GM19468 (cell line): ENCODE measurements at regions not wholly inside any gene's neighbourhood (a gene's known extent, or its start where the extent isn't known, plus 50 kb on each side); places are given as distances from the start of the nearest gene placed in this dataset.
"Not testable (repeated sequence)": the region's sequence is repeated elsewhere in the genome, so short reads cannot be mapped to it uniquely, and the experiment has no call there.

Source experiments
- ATAC-seq: cut with Tn5 transposase; IDR thresholded peaks from one replicate; pipeline ENCODE4 v1.9.1; 2021; ENCODE audit warnings: mild to moderate bottlenecking, moderate library complexity, moderate number of reproducible peaks; ENCODE audit not compliant: unreplicated experiment; ENCODE audit errors: extremely low read depth

DNA sequence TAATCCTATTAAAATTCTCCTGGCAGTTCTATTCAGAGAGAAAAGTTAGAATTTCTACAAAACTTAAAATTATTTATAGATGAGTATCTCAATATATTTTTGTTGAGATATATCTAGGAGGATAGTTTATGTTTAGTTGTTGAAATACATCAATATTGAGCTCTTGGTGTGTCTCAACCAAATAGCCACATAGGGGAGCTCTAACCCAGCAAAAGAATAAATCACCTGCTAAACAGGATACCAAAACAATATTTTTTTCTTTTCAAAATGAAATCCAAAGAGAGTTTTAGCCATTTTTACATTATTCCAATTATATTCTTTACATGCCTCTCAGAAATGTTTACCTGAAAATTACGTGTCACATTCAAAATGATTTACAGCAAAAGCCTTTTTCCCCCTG is 954.7 kb downstream of the SLITRK6 start:
- no peak for ATAC-seq

DNA sequence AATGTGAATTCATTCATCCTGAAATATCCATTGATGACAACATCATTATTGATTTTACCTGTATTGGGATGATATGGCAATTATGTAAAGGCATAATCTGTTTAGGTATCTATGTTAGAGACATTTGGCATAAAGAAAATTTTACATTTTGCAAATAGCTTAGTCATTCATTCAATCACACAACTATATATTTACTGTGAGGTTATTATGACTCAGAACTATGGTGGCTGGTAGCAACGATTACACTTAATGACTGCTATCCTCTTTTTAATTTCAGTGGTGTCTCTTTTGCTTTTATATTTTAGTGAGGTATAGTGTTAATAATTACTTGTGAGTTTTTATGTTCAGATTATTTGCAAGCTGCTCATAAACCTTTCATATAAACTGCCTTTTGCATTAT is 955.9 kb downstream of the SLITRK6 start:
- ATAC-seq: no peak

DNA sequence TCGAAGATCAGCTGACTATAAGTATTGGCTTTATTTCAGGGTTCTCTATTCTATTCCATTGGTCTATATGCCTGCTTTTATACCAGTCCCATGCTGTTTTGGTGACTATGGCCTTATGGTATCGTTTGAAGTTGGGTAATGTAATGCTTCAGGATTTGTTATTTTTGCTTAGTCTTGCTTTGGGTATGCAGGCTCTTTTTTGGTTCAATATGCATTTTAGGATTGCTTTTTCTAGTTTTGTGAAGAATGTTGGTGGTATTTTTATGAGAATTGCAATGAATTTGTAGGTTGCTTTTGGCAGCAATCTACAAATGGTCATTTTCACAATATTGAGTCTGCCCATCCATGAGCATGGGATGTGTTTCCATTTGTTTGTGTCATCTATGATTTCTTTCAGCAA is 951.9 kb upstream of the SLITRK1 start:
- no peak for ATAC-seq

DNA sequence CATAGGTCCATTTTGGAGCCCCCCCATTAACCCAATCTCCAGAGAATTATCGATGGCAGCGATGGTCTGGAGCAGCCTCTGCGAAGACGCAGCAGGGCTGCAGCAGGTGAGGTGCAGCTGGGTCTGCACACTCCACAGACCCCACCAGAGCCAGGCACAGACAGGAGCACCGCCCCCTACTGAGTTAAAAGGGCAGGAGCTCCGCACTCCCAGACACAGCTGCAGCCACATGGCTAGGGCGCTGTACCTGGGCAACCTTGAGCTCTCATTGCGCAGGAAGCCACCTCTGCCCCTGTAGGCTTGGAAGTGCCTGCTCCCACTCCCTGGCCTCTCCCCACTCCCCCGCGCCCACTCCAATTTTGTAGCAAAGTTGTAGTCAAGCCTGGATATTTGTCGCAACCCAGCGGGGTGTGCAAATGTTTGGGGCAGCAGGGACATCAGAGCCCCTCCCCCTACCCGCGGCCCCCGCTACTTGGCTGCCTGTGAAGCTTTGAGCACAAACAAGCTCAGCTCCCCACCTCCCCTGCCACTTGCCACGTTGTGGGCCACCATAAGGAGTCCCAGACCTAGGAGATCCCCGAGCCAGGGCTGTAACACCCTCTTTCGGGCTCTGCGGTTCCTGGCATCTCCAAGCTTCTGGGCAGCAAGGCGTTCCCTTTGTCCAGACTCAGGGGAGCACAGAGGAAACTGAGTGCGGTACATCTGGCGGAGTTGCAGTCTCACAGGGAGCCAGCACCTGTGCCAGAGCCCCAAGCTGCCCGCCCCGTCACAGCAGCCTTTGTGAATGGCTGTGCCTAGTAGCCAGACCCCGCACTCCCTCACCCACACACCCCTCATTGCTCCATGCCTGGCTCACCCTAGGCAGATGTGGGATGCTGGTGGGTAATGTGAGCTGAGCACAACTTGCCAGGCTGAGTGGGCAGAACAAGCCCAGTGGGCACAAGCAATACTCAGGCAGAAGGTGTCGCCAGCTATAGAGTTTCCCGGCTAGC is 949.7 kb upstream of the SLITRK1 start:
- ATAC-seq: no peak

DNA sequence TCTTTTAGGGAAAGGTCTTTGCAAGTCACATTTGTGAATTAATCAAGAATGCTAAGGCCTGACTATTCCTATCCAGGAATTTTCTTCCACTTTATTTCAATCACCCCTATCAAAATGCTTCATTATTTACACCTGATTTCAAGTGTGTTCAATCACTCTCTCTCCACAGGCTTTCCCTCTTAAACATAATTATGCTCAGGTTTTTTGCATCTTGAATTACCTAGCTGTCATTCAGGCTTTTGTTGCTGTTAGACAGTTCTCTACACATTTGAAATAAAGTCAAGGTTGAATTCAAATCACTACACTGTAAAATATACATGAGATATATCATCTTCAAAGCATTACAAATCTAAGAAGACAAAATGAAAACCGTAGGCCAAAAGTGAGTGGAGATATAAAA is 941.3 kb upstream of the SLITRK1 start:
- ATAC-seq: no peak

DNA sequence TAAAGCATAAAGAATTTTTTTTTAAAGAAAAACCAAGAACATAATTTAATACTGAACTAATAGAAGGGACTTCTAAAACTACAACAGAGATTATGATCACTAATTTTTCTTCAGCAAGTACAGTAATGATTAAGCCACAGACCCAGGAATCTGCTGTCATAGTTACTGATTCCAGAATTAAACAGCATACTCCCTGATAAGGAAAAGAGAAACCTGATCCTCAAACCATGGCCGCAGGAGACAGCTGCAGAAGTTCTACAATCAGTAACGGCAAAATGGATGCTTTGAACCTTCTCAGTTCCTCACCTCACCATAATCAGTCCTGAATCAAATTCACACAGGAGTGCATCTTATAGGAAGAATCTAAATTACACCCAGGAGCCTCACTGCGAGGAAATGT is 939.0 kb upstream of the SLITRK1 start:
- no peak for ATAC-seq

DNA sequence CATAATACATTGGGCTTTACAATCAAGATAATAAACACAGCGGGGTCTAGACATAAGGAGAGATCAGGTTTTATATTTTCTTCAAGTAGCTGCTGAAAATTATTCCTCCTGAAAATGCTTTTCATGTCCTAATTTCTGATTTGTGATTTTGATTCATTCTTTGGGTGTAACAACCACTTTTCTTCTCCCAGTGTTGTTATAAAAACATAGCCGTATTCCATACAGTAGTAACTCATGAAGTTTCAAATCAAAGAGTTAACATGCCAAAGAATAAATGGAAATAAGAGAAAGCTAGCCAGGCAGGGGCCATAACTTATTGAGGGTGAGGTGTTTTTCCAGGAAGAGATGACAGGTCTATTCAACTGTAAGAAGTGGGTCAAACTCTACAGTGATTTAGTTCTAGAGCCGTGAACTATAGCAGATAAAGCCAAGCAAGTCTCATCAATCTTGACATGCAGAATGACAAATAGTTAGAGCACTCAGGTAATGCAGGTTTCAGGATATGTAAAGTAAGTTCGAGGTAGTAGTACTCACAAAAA is 934.4 kb upstream of the SLITRK1 start:
- no peak for ATAC-seq

DNA sequence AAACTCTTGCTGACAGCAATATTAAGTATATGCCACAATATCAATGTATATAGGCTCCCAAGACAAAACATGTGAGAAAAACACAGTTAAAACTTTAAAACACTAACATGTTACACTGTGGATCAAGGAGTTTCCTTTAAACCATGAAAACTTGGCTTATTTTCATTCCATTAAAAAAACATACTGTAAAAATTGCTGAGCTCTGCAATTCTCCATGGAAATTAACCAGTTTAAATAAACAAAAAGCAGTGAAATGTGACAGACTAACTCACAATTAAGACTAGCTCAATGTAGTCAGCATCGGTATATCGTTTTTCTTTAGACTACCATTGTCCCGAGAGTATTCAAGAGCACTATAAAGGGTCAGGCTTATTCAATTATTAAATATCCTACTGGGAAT is 930.5 kb upstream of the SLITRK1 start:
- no peak for ATAC-seq

DNA sequence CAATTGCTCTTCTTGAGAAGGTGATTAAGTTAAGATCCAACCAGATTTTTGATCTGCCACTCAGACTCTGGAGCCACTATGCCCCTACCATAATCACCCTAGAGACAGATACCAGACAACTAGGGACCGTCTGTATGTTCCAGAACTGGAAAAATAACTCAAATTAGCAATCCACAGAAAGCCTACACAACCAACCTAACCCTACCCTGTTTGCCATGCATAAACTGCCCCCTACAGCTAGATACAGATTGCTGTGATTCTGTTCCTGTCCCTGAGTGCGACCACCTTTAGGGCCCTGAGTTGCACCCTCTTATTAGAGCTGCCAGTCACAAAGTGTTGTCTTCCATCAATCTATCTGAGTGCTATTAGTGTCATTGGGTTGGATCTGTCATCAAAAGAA is 929.8 kb upstream of the SLITRK1 start:
- ATAC-seq: no peak

DNA sequence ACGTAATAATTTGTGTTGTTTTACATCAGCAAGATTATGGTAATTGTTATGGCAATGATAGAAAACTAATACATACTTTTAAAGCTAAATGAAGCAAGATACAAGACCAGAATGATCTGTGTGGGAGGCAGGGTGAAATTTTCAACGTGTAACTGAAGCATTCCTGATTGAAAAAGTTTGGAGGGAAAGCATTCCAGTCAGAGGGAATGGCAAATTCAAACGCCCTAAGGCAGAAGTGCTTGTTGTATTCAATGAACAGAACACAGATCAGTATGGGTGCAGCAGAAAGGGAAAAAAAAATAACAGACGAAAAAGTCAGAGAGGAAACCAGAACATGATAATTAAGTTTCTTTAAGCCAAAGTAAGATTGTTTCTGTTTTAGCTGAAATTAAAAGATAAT is 928.5 kb upstream of the SLITRK1 start:
- ATAC-seq: no peak

DNA sequence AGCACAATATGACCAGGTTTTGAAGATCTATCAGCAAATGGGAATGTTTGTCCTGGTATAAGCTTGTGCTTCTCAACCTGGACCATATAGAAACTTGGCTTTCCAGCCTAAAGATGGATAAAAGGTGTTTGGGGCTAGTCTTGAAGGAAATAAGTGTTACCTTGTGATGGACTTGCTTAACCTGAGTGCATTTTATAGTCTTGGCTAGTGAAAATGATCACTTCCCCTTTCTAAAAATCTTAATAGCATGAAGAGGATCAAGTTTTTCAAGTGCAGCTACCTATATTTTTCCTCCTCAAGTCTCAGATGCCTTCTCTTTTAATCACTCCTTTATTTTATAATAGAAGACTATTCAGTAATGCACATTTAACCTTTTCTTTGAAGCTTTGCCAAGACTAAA is 919.8 kb upstream of the SLITRK1 start:
- ATAC-seq: no peak

DNA sequence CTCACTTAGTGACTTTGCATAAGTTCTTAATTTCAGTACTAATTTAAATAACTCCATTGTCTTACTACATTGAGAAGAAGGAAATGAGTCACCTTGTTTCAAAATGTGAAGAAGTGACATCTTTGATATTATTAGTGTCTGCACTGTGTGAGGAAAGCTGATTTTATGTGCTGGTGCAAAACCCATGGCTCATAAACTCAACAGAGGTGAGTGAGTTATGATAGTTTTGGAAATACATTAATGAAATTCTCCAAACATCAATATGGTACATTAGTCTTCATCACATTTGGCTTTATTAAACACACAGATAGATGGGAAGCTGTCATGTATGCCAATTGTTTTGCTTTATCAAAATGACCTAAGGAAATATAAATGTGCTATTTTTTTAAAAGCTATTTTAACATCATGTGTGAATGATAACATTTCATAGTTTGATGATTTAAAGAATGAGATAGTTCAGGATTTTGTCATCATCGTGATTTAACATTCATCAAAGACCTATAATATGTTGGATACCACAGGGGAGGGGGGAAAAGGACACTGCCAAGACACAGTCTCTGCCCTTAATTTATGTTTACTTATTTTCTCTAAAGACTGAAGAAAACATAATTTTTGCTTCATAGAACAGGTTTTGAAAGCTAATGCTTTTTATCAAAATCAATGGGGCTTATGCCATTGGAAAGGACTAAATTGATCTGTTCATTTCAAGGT is 902.3 kb upstream of the SLITRK1 start:
- no peak for ATAC-seq

DNA sequence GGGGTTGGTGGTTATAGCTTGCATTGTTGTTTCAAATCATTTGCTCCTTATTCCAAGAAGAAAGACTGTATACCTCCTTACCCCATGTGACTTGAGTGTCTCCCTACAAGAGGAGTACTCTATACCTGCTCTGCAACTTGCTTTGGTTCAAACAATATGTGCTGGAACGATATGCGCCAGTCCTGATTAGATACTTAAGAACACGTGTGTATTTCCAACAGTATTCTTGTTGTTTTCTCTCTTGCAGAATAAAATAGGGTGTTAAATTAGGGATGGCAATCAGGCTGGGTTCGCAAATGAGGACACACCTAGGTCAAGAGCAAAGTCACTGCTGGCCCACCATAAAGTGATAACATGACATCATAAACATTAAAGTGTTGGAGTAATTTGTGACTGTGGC is 895.0 kb upstream of the SLITRK1 start:
- ATAC-seq: no peak

DNA sequence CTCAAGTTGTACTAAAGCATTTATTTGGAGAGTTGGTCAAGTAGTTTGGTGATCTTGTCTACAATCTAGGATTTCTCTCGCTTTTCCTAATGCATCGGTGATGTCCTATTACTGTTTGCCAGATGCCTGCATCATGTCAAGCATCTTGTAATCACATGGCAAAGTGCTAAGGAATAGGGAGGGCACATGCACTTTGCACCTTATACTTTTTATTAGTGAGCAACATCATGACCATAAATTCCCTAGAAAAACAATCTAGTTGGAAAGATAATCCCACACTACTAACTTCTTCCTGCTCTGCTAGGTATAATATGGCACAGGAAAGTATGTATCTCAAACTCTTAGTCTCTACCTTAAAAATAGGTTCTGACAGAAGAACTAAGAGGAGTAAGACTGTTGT is 894.3 kb upstream of the SLITRK1 start:
- no peak for ATAC-seq

DNA sequence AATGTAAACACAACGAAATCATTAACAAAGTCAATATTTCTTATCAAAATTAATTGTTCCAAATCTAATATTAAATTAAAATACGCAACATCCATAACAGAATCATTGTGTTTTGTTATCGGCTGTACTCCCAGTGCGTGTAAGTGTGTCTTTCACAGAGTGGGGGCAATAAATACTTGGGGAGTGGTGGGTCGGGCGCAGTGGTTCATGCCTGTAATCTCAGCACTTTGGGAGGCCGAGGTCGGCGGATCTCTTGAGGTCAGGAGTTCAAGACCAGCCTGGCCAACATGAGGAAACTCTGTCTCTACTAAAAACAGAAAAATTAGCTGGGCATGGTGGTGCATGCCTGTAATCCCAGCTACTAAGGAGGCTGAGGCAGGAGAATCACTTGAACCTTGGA is 893.6 kb upstream of the SLITRK1 start:
- ATAC-seq: not testable (repeated sequence)

DNA sequence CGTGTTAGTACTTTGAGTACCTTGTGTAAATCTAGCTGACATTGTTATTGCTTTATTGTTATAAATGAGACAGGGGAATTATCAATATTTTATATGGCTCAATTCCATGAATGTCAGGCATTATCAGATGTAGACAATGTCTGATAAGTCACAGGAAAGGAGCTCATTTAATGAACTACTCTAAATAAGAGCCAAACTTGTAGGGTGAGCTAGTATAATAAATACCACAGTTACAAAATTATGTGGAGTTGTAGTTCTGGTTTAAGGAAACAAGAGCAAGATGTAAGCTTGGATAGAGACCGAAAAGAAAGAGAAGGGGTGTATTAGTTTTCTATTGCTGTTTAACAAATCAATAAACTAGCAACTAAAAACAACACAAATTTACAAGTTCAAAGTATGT is 891.8 kb upstream of the SLITRK1 start:
- ATAC-seq: no peak

DNA sequence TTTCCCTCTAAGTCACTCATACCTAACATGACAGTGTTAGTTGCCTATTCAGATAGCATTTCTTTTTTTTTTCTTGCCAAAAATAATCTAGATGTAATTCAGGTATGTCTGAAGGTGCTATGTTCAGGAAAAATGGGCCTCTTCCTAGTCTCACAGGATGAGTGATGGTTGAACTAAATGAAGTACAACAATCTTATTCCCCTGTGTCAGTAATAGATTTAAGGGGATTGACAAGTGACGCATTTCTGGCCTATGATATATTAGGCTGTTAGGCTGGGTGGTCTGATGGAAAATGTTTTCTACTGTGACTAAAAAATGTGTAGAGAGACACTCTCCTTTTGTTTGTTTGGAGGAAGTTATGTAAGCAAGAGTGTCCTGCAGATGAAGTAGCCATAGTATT is 878.7 kb upstream of the SLITRK1 start:
- ATAC-seq: no peak

DNA sequence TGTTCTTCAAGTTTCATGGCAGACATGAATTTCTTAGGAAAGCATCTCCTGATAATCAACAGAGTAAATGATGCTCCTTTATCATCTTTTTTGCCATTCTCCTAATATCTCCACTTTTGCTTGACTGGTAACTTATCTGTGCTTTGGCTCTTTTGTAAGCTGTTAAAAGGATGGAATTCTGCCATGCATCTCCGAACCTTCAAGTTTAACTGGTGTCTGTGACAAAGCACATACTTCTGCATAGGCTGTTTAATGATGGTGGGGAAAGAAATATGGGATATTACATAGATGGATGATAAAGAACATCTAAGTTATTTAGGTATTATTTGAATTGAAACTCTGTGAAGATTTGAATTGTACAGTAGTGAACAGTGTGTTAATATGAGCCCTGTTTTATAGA is 866.9 kb upstream of the SLITRK1 start:
- no peak for ATAC-seq

DNA sequence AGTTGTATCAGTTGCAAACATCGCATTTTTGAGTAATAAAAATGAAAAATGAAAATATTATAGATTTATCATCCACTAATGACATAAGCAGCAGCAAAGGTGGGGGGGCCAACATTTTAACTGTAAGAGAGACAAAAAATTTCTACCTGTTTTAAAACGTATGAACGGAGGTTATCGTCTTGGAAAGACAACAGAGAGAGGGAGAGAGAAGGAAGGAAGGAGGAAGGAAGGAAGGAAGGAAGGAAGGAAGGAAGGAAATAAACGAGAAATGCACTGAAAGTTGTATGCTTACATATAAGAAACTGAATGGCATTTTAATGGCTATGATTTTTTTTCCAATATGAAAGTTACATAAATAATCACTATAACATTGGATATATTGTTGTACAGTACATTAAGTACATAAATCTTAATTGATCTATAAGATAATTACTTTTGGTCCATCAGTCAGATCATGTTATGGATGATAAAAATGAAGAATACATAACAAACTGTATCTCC is 862.8 kb upstream of the SLITRK1 start:
- no peak for ATAC-seq

DNA sequence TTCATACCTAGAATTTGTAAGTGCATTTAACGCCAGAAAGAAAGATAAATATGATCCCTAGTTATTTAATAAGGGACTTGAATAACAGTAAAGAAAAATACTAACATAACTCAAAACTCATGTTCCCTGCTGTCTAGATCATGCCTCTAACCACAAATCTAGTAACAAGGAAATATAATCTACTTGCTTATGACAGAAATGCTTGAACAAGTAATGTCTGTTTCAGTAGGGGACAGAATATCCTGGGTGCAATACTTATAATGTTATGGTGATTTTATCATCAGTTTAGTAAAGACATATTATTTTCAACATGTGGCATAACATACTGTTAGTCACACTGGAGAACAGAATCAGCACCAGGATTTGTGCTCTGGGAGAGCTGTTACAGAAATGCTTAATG is 861.9 kb upstream of the SLITRK1 start:
- no peak for ATAC-seq

DNA sequence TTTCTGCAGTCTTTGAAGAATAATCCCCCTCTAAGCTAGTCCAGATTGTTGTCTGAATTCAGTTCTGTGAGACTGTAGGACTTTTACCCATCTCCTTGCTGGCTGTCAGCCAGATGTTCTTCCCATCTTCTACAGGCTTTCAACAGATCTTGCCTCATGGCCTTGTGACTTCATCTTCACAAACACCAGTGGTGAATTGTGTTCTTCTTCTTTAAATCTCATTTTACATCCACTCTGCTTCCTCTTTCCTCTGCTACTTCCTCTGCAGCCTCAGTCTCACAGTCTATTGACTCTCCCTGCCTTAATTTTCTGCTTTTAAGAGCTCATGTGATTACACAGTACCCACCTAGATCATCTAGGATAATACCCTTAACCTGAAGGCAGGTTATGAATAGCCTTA is 859.0 kb upstream of the SLITRK1 start:
- ATAC-seq: no peak
